H4 (cell line): ENCODE measurements at regions not wholly inside any gene's neighbourhood (a gene's known extent, or its start where the extent isn't known, plus 50 kb on each side); places are given as distances from the start of the nearest gene placed in this dataset.

Source experiments
- DNase-seq: peaks from one replicate; pipeline ENCODE4 v3.0.0-alpha.2; 2015; ENCODE audit warnings: low spot score

DNA sequence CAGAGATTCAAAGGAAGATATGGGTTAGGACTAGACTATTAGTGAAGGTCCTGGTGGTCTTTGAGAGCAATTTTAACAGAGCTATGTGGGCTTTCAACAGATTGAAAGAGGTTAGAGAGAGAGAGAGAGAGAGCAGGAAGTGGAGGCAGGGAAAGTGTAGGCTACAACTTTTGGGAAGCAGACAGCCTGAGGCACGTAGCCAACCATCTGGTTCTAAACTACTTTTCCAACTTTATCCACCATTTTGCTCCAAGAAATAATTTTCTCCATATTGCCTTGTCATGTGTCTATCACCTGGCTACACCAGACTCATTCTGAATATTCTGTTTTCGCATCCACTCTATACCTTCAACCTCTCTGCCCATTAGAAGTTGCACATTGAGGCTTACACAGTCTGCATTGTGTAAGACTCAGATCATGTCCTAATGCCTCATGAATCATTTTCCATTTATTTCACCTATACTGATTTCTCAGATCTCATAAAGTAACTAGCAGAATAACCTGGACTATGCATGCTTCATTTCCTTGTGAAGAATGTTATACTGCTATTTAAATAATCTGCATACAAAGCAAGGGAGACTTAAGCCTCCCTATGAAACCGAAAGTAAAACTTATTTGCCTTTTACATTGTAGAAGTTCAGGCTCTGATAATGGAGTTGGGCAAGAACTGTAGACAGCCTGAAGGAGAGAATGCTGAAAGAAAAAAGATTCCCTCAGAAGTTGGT lies 235.6 kb downstream of the ELAVL2 start:
- DNase-seq, result peak; percentile 21

DNA sequence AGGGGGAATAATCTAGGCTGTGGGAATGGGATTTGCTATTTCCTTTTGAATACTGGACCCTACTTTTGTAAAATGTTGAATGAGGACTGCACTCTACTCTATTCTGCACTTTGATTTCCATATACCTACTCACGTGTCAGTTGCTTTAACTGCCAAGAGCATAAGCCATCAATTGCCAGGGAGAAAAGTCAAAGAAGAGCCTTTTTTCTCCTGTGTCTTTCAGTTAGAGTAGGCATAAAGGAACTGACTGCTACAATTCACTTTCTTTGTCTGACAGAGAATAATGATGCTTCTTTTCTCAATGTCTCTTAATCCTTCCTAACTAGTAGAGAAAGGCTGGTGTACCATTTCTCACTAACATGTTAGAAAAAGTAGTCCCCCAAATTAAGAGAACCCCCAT lies 231.6 kb downstream of the ELAVL2 start:
- no peak for DNase-seq

GRCh38 chr9:23596913-23597634 lies 229.0 kb downstream of the ELAVL2 start:
- no peak for DNase-seq

- no peak for DNase-seq
These were observed 227.0 kb downstream of the ELAVL2 start for GRCh38 chr9:23598994-23599393.

DNA sequence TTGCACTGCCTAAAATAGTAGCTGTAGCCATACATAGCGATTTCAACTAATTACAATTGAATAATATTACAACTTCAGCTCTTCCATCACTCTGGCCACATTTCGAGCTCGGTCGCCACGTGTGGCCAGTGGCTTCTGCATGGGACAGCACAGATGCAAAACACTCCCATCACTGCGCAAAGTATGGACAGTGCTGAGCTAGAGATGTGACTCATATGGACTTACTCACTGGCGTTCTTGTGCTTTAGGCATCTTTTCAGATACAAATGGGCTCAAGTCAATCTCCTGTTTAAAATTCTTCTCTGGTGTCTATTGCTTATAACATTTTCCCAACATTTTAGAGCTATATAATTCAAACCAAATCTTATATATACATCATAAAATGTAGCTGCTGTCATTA lies 222.7 kb downstream of the ELAVL2 start:
- no peak for DNase-seq

- no peak for DNase-seq
These were observed 219.9 kb downstream of the ELAVL2 start for GRCh38 chr9:23606107-23606506.

GRCh38 chr9:23608456-23608855 lies 217.6 kb downstream of the ELAVL2 start:
- no peak for DNase-seq

DNA sequence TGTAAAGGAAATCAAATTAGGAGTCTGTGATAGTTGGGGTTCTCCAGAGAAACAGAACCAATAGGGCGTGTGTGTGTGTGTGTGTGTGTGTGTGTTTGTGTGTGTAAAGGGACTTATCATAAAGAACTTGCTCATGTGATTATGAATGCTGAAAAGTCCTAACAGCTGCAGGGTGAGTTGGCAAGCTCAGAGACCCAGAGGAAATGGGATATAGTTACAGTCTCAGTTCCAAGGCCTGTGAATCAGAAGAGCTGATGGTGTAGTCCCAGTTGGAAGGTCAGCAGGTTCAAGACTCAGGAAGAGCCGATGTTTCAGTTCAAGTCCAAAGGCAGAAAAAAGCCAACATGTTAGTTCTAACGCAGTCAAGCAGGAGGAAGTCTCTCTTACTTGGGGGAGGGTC lies 214.2 kb downstream of the ELAVL2 start:
- DNase-seq, result no peak

DNA sequence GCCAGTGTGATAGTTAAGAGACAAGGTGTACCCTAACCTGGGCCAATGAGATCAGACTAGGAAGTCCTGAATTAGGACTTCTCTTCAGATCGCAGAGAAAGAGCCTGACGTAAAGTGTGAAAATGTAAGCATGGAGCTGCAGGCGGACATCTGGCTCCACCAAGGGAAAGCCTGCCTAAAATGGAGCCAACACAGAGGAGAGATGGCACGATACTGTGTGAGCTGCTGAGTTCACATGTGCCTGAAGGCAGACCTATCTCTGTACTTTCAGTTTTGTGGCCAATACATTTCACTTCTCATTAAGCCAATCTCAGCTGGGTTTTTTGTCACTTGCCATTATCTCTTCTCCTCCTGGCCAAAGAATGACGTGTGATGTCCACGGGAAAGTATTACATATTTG lies 210.5 kb downstream of the ELAVL2 start:
- no peak for DNase-seq

DNA sequence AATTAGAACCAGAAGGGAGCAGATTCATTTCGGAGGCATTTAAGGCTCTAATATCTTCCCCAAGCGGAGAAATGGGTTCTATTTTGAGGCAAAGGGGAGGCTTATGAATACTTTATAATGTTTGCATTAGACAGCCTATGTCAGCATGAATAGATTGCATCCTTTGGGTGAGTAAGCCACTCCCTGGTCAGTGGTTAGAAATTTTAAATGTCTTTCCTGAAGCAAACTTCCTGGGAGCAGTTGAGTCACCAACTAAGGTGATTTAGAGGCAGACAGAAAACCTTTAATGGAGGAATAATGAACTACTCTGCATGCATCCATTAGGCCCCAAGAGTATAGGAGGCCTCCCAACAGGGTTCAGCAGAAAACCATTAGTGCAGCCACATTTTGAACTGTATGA lies 204.9 kb downstream of the ELAVL2 start:
- peak; percentile 9 for DNase-seq

- DNase-seq, result no peak
These were observed 204.1 kb downstream of the ELAVL2 start for GRCh38 chr9:23621924-23622323.

GRCh38 chr9:23622396-23622795 lies 203.6 kb downstream of the ELAVL2 start:
- no peak for DNase-seq

DNA sequence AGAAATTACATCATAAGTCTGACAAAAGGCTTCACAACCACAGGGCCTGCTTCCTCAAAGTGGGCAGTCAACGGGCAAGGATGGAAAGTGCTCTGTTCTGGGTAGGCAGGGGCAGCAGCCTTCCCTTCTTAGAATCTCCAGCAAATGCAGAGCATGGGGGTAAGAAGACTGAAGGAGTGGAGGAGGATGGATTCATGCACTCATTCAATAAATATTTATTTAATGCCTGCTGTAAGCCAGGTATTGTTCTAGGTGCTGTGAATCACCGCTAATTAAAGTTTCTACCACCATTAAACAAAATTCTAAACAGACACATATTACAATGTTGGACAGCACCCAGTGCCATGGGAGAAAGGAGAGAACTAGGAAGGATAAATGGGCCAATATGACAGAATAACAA lies 195.6 kb downstream of the ELAVL2 start:
- DNase-seq, result no peak

DNA sequence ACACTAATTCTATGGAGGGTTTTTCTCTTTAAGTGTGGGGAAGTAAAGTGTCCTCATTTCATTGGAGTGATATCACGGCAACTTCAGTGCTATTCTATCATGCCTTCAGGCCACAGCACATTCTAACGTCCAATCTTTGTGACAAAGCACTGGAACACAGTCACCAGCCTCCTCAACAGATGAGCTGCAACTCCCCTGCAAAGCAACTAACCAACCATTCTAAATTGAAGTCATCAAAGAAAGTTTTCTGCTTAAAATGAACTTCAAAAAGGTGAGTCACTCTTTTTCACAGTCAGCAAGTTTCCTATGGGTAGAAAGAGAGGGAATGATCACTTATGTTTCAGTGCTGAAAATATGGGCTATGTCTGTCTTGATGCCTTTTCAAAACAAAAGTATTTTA lies 190.8 kb downstream of the ELAVL2 start:
- no peak for DNase-seq

DNA sequence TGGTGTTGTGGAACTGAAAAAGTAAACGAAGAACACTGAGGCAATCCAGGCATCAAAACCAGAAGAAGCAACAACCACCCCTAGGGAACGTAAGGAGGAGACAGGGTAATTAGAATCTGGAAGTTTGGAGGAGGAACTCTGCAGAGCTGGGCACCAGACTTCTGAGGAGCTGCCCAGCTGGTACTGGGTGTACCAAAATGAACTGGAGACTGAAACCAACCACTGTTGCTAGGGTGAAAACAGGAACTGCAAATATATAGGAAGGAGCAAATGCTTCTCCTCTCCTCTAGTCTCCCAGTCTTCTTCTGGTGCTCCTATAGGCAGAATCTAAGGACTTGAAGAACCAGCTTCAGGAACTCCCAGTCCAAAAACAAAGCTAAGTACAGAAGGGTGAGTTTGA lies 189.8 kb downstream of the ELAVL2 start:
- no peak for DNase-seq

GRCh38 chr9:23638011-23638410 lies 188.0 kb downstream of the ELAVL2 start:
- DNase-seq, result no peak

GRCh38 chr9:23638837-23639426 lies 187.1 kb downstream of the ELAVL2 start:
- DNase-seq, result no peak
